SU-DHL-6 (cell line): ENCODE measurements at regions not wholly inside any gene's neighbourhood (a gene's known extent, or its start where the extent isn't known, plus 50 kb on each side); places are given as distances from the start of the nearest gene placed in this dataset.

Source experiments
- CTCF ChIP-seq: fragments of 200-600 bp; sonication (generic); IDR thresholded peaks from one replicate; pipeline ENCODE4 v1.5.1; 2017; ENCODE audit warnings: antibody characterized with exemption, mild to moderate bottlenecking, low read length, moderate library complexity; ENCODE audit not compliant: insufficient read depth, poor library complexity, severe bottlenecking
- EZH2phosphoT487 ChIP-seq: fragments of 200-600 bp; sonication (generic), shearing (Covaris generic); conservative IDR thresholded peaks from 2 replicates; pipeline ENCODE4 v1.6.1; 2018; ENCODE audit warnings: mild to moderate bottlenecking, antibody characterized with exemption, low read length, moderate library complexity, mixed read lengths

GRCh38 chr18:68548904-68549870, 165.7 kb downstream of the TMX3 start:
- no peak for TF ChIP-seq CTCF
- TF ChIP-seq EZH2phosphoT487, result no peak
